ENCODE measurements at regions not wholly inside any gene's neighbourhood (a gene's known extent, or its start where the extent isn't known, plus 50 kb on each side); places are given as distances from the start of the nearest gene placed in this dataset.
"Not testable (repeated sequence)": the region's sequence is repeated elsewhere in the genome, so short reads cannot be mapped to it uniquely, and the experiment has no call there.

- no peak for DNase-seq
Measured at GRCh38 chr6:140269591-140270165, 895.2 kb upstream of the CITED2 start.

GRCh38 chr6:140264431-140264830 lies 890.0 kb upstream of the CITED2 start:
- DNase-seq, result no peak

GRCh38 chr6:140258302-140258701 lies 883.9 kb upstream of the CITED2 start:
- not testable (repeated sequence) for DNase-seq

GRCh38 chr6:140256248-140256647 lies 881.8 kb upstream of the CITED2 start:
- no peak for DNase-seq

- DNase-seq, result no peak
Measured at GRCh38 chr6:140253096-140253495, 878.6 kb upstream of the CITED2 start.

GRCh38 chr6:140252099-140252498 lies 877.7 kb upstream of the CITED2 start:
- no peak for DNase-seq

GRCh38 chr6:140245296-140246040 lies 871.0 kb upstream of the CITED2 start:
- DNase-seq, result no peak

- no peak for DNase-seq
Measured at GRCh38 chr6:140237251-140237650, 862.8 kb upstream of the CITED2 start.

GRCh38 chr6:140236732-140237131 lies 862.3 kb upstream of the CITED2 start:
- DNase-seq, result no peak

- no peak for DNase-seq
Measured at GRCh38 chr6:140230282-140230681, 855.8 kb upstream of the CITED2 start.

GRCh38 chr6:140228491-140228890 lies 854.0 kb upstream of the CITED2 start:
- no peak for DNase-seq

GRCh38 chr6:140226637-140227036 lies 852.2 kb upstream of the CITED2 start:
- DNase-seq, result no peak

- no peak for DNase-seq
Measured at GRCh38 chr6:140225701-140226436, 851.4 kb upstream of the CITED2 start.

- DNase-seq, result no peak
Measured at GRCh38 chr6:140217283-140217682, 842.8 kb upstream of the CITED2 start.

GRCh38 chr6:140209775-140210174 lies 835.3 kb upstream of the CITED2 start:
- no peak for DNase-seq

- no peak for DNase-seq
Measured at GRCh38 chr6:140208286-140208685, 833.8 kb upstream of the CITED2 start.

GRCh38 chr6:140205795-140206593 lies 831.5 kb upstream of the CITED2 start:
- DNase-seq, result no peak

GRCh38 chr6:140204154-140204553 lies 829.7 kb upstream of the CITED2 start:
- DNase-seq, result no peak

GRCh38 chr6:140203661-140204147 lies 829.3 kb upstream of the CITED2 start:
- peak; percentile 8 for DNase-seq

GRCh38 chr6:140202964-140203515 lies 828.6 kb upstream of the CITED2 start:
- DNase-seq, result no peak

GRCh38 chr6:140201787-140202458 lies 827.5 kb upstream of the CITED2 start:
- no peak for DNase-seq

- DNase-seq, result no peak
Measured at GRCh38 chr6:140193269-140193668, 818.8 kb upstream of the CITED2 start.

Measured in DMS79 (cell line).